Fibroblast of lung (primary cell): ENCODE measurements at regions not wholly inside any gene's neighbourhood (a gene's known extent, or its start where the extent isn't known, plus 50 kb on each side); places are given as distances from the start of the nearest gene placed in this dataset.
A peak's percentile ranks its signal among the peaks of the same experiment; 100 is the strongest.

Experiments
- DNase-seq, 2 donors: peaks; one replicate each; pipeline versions ENCODE4 v3.0.0 to v3.0.0-alpha.2; 2010; ENCODE audit warnings: low read depth in 2 of 2
- H2AFZ ChIP-seq: 2 replicates; pipeline ENCODE4 v1.5.1; 2012; ENCODE audit warnings: low read length, control low read depth, inconsistent platforms
- H3K27ac ChIP-seq: 2 replicates; pipeline ENCODE4 v1.5.1; 2011; ENCODE audit warnings: low read length, control low read depth; ENCODE audit not compliant: insufficient read depth
- H3K27me3 ChIP-seq: 2 replicates; pipeline ENCODE4 v1.5.1; 2011; ENCODE audit warnings: mild to moderate bottlenecking, low read length; ENCODE audit not compliant: control insufficient read depth, insufficient read depth
- H3K36me3 ChIP-seq: 2 replicates; pipeline ENCODE4 v1.5.1; 2011; ENCODE audit warnings: low read length; ENCODE audit not compliant: control insufficient read depth, insufficient read depth
- H3K4me1 ChIP-seq: 2 replicates; pipeline ENCODE4 v1.5.1; 2011; ENCODE audit warnings: low read length; ENCODE audit not compliant: control insufficient read depth, insufficient read depth; ENCODE audit errors: extremely low read depth
- H3K4me2 ChIP-seq: 2 replicates; pipeline ENCODE4 v1.5.1; 2011; ENCODE audit warnings: low read length, control low read depth; ENCODE audit not compliant: insufficient read depth; ENCODE audit errors: extremely low read depth
- H3K4me3 ChIP-seq, 4 experiments: fragments of 200-600 bp in 1 of 4; sonication (generic) in 1 of 4; replicated peaks in 1 of 4; 2 replicates each; pipeline ENCODE4 v1.5.1; 2011 to 2016; ENCODE audit warnings: low read length in 4 of 4, low read depth in 3 of 4, mild to moderate bottlenecking in 3 of 4, control low read depth in 2 of 4, inconsistent platforms in 1 of 4, mixed read lengths in 1 of 4; ENCODE audit not compliant: insufficient read depth in 1 of 4; ENCODE audit errors: control extremely low read depth in 1 of 4
- H3K79me2 ChIP-seq: 2 replicates; pipeline ENCODE4 v1.5.1; 2012; ENCODE audit warnings: mild to moderate bottlenecking, low read length, inconsistent platforms; ENCODE audit not compliant: control insufficient read depth, insufficient read depth
- H3K9ac ChIP-seq: 2 replicates; pipeline ENCODE4 v1.5.1; 2011; ENCODE audit warnings: mild to moderate bottlenecking, low read length, control low read depth; ENCODE audit not compliant: insufficient read depth
- H3K9me3 ChIP-seq: 2 replicates; pipeline ENCODE4 v1.5.1; 2012; ENCODE audit warnings: low read depth, low read length; ENCODE audit not compliant: control insufficient read depth, insufficient read depth
- H4K20me1 ChIP-seq: 2 replicates; pipeline ENCODE4 v1.5.1; 2011; ENCODE audit warnings: low read length; ENCODE audit not compliant: control insufficient read depth, insufficient read depth; ENCODE audit errors: extremely low read depth
- EZH2 ChIP-seq: IDR thresholded peaks from 2 replicates; pipeline ENCODE4 v1.5.1; 2012; ENCODE audit warnings: low read length, control low read depth, mild to moderate bottlenecking; ENCODE audit errors: missing control alignments
- TF ChIP-seq, protein P1 (sequence below), 2 donors: IDR thresholded peaks in 1 of 2; conservative IDR thresholded peaks in 1 of 2; 1 replicate in 1 of 2; 2 replicates in 1 of 2; pipeline ENCODE4 v1.5.1; 2011 to 2012; ENCODE audit warnings: low read length in 2 of 2, control low read depth in 1 of 2, inconsistent platforms in 1 of 2, low read depth in 1 of 2, mild to moderate bottlenecking in 1 of 2

DNA sequence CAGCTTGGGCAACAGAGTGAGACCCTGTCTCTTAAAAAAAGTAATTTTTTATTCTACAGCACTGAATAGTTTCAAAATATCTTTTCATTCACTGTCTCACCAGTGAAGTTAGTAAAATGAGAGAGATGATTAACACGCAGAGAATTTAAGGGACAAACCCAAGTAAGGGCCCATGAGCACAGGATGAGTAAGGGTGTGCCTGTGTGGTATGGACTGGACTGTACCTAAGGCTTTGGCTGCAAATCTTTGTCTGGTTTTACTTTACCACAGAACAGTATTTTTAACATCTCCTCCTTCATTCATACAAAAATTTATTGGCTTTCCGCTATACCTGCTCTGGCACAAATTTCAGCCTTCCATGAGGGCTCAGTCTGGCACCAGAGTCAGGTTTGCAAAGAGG, 433.3 kb downstream of the UTRN start:
- no peaks in the 10 kb centered on the region for H3K79me2 ChIP-seq
- no peak overlapping the region for H3K27ac ChIP-seq
- H2AFZ ChIP-seq = no peak overlapping the region
- no peaks in the 10 kb centered on the region for H3K9me3 ChIP-seq
- DNase-seq = peak in 1 of 2 donors; percentile 63
- H3K4me3 ChIP-seq = no peak overlapping the region
- TF ChIP-seq, protein P1, sequence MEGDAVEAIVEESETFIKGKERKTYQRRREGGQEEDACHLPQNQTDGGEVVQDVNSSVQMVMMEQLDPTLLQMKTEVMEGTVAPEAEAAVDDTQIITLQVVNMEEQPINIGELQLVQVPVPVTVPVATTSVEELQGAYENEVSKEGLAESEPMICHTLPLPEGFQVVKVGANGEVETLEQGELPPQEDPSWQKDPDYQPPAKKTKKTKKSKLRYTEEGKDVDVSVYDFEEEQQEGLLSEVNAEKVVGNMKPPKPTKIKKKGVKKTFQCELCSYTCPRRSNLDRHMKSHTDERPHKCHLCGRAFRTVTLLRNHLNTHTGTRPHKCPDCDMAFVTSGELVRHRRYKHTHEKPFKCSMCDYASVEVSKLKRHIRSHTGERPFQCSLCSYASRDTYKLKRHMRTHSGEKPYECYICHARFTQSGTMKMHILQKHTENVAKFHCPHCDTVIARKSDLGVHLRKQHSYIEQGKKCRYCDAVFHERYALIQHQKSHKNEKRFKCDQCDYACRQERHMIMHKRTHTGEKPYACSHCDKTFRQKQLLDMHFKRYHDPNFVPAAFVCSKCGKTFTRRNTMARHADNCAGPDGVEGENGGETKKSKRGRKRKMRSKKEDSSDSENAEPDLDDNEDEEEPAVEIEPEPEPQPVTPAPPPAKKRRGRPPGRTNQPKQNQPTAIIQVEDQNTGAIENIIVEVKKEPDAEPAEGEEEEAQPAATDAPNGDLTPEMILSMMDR (conservative IDR thresholded peaks at IDR 0.05 in 1 of 2, IDR thresholded peaks at IDR 0.05 in 1 of 2; ENCODE audit: low read depth in 1 of 2, low read length in 2 of 2) = no peak
- no peak for TF ChIP-seq EZH2
- no peaks in the 10 kb centered on the region for H3K4me1 ChIP-seq
- H4K20me1 ChIP-seq = no peaks in the 10 kb centered on the region
- no peak overlapping the region for H3K9ac ChIP-seq
- H3K27me3 ChIP-seq = no peaks in the 10 kb centered on the region
- no peak overlapping the region for H3K4me2 ChIP-seq
- no peaks in the 10 kb centered on the region for H3K36me3 ChIP-seq

- DNase-seq = no peak
- Histone ChIP-seq H3K9ac (no peak overlapping the region), H3K4me1 (no peaks in the 10 kb centered on the region), H3K36me3 (no peaks in the 10 kb centered on the region), H3K9me3 (no peaks in the 10 kb centered on the region), H4K20me1 (no peaks in the 10 kb centered on the region), H3K27ac (no peak overlapping the region), H2AFZ (no peak overlapping the region), H3K4me3 (no peak overlapping the region), H3K79me2 (no peaks in the 10 kb centered on the region), H3K27me3 (no peaks in the 10 kb centered on the region), H3K4me2 (no peak overlapping the region)
- TF ChIP-seq, protein P1 (conservative IDR thresholded peaks at IDR 0.05 in 1 of 2, IDR thresholded peaks at IDR 0.05 in 1 of 2; ENCODE audit: low read depth in 1 of 2, low read length in 2 of 2) = no peak
- TF ChIP-seq EZH2 = no peak
Observed at GRCh38 chr6:144721232-144721631, 436.1 kb downstream of the UTRN start.

DNA sequence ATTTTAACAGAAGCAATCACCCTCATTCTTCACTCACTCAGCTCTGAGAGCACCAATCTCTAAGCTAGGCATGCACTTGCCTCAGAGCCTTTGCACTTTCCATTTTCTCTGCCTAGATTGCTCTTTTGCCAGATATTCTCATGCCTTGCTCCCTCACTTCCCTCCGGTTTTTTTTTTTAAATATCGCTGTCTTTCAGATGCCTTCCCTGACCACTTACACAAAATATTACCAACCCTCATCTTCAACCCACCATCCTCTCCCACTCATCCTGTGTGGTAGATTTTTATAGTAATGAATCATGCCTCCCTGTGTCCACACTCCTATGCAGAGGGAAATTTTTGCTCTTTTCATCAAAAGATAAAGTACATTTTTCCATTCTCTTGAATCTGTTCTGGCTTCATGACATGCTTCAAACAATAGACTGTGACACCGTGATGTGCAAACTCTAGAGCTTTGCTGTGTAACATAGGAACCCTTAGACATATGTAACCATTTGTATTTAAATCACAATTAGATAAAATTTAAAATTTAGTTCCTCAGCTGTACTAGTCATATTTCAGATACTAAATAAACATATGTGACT, 437.1 kb downstream of the UTRN start:
- H3K4me2 ChIP-seq = no peak overlapping the region
- no peak overlapping the region for H3K27ac ChIP-seq
- H3K4me3 ChIP-seq = no peak overlapping the region
- no peak for TF ChIP-seq EZH2
- TF ChIP-seq, protein P1 (conservative IDR thresholded peaks at IDR 0.05 in 1 of 2, IDR thresholded peaks at IDR 0.05 in 1 of 2; ENCODE audit: low read depth in 1 of 2, low read length in 2 of 2) = no peak
- H3K79me2 ChIP-seq = no peaks in the 10 kb centered on the region
- H3K36me3 ChIP-seq = no peaks in the 10 kb centered on the region
- H3K9me3 ChIP-seq = no peaks in the 10 kb centered on the region
- H3K4me1 ChIP-seq = no peaks in the 10 kb centered on the region
- H2AFZ ChIP-seq = no peak overlapping the region
- no peaks in the 10 kb centered on the region for H3K27me3 ChIP-seq
- H3K9ac ChIP-seq = no peak overlapping the region
- DNase-seq = peak in 1 of 2 donors; percentile 67
- no peaks in the 10 kb centered on the region for H4K20me1 ChIP-seq
